Glutamatergic neuron (in vitro differentiated cells): ENCODE measurements at regions not wholly inside any gene's neighbourhood (a gene's known extent, or its start where the extent isn't known, plus 50 kb on each side); places are given as distances from the start of the nearest gene placed in this dataset.

Experiments
- DNase-seq: peaks from one replicate; pipeline ENCODE4 v3.0.0; 2022
- H3K27ac Mint-ChIP-seq: one replicate; pipeline ENCODE4 v1.8.0; 2020; ENCODE audit warnings: mild to moderate bottlenecking, mixed read lengths, inconsistent platforms; ENCODE audit not compliant: unreplicated experiment
- H3K27me3 Mint-ChIP-seq: one replicate; pipeline ENCODE4 v1.8.0; 2020; ENCODE audit warnings: mild to moderate bottlenecking, moderate library complexity, mixed read lengths, inconsistent platforms; ENCODE audit not compliant: unreplicated experiment
- H3K36me3 Mint-ChIP-seq: one replicate; pipeline ENCODE4 v1.8.0; 2020; ENCODE audit warnings: mild to moderate bottlenecking, mixed read lengths, inconsistent platforms; ENCODE audit not compliant: unreplicated experiment
- H3K4me1 Mint-ChIP-seq: one replicate; pipeline ENCODE4 v1.8.0; 2020; ENCODE audit warnings: mild to moderate bottlenecking, low read depth, mixed read lengths, inconsistent platforms; ENCODE audit not compliant: unreplicated experiment
- H3K4me3 Mint-ChIP-seq: one replicate; pipeline ENCODE4 v1.8.0; 2020; ENCODE audit warnings: mild to moderate bottlenecking, mixed read lengths, inconsistent platforms; ENCODE audit not compliant: unreplicated experiment
- H3K9me3 Mint-ChIP-seq: one replicate; pipeline ENCODE4 v1.8.0; 2020; ENCODE audit warnings: mild to moderate bottlenecking, moderate library complexity, mixed read lengths, inconsistent platforms; ENCODE audit not compliant: unreplicated experiment
- TF ChIP-seq, protein P1 (sequence below): fragments of 200-600 bp; sonication (generic); IDR thresholded peaks from one replicate; pipeline ENCODE4 v1.5.0; 2021; ENCODE audit not compliant: partially characterized antibody, unreplicated experiment

- DNase-seq: no peak
- peaks cover 2% of the 10 kb centered on the region for H3K9me3 Mint-ChIP-seq
- no peak overlapping the region for H3K27ac Mint-ChIP-seq
- TF ChIP-seq, protein P1, sequence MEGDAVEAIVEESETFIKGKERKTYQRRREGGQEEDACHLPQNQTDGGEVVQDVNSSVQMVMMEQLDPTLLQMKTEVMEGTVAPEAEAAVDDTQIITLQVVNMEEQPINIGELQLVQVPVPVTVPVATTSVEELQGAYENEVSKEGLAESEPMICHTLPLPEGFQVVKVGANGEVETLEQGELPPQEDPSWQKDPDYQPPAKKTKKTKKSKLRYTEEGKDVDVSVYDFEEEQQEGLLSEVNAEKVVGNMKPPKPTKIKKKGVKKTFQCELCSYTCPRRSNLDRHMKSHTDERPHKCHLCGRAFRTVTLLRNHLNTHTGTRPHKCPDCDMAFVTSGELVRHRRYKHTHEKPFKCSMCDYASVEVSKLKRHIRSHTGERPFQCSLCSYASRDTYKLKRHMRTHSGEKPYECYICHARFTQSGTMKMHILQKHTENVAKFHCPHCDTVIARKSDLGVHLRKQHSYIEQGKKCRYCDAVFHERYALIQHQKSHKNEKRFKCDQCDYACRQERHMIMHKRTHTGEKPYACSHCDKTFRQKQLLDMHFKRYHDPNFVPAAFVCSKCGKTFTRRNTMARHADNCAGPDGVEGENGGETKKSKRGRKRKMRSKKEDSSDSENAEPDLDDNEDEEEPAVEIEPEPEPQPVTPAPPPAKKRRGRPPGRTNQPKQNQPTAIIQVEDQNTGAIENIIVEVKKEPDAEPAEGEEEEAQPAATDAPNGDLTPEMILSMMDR: no peak
- peaks cover 8% of the 10 kb centered on the region for H3K27me3 Mint-ChIP-seq
- peaks cover 5% of the 10 kb centered on the region for H3K36me3 Mint-ChIP-seq
- H3K4me1 Mint-ChIP-seq: no peaks in the 10 kb centered on the region
- no peak overlapping the region for H3K4me3 Mint-ChIP-seq
These were observed 69.0 kb upstream of the CLMN start for GRCh38 chr14:95388699-95389098.

DNA sequence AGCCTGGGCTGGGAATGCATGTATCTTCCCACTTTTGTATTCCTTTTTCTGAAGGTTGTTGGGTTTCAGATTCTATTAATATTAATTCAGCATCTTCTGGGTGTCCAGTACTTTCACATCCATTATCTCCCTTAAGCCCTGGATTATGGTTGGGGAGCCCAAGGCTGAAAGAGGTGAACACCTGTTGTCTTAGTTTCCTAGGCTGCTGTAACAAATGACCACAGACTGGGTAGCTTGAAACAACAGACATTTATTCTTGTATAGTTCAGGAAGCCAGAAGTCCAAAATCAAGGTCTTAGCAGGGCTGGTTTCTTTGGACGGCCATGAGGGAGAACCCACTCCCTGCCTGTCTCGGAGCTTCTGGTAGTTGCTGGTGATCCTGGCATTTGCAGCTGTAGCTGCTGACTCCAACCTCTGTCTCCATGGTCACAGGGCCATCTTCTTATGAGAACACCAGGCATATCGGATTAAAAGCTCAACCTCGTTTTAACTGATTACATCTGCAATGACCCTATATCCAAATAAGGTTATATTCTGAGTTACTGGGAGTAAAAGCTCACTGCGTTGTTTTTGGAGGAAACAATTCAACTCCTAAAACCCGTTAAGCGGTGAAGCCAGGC, 68.2 kb upstream of the CLMN start:
- H3K36me3 Mint-ChIP-seq: peaks cover 5% of the 10 kb centered on the region
- H3K4me1 Mint-ChIP-seq: no peaks in the 10 kb centered on the region
- TF ChIP-seq, protein P1: no peak
- H3K9me3 Mint-ChIP-seq: peaks cover 2% of the 10 kb centered on the region
- no peak overlapping the region for H3K27ac Mint-ChIP-seq
- DNase-seq: no peak
- peaks cover 8% of the 10 kb centered on the region for H3K27me3 Mint-ChIP-seq
- H3K4me3 Mint-ChIP-seq: no peak overlapping the region

DNA sequence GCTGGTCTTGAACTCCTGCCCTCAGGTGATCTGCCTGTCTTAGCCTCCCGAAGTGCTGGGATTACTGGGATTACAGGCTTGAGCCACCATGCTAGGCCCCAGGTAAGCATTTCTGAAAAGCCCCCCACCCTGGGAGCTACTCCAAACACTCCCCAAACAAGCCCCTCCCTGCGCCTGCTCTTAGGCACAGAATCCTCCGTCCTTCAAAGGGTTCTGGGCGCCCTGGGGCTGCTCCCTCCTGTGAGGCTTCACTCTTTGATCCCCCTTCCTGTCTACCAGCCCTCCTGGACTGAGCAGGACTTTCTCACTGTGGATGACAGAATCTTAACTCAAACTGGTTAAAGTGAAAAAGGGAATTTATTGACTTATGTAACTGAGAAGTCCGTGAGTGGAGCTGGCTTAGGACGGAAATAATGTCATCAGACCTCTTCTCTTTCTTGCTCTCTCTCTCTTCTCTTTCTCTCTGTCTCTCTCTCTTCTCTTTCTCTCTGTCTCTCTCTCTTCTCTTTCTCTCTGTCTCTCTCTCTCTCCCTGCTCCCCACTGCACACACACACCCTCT, 66.9 kb upstream of the CLMN start:
- Mint-ChIP-seq H3K27ac (no peak overlapping the region), H3K4me3 (no peak overlapping the region), H3K9me3 (peaks cover 2% of the 10 kb centered on the region), H3K27me3 (peaks cover 8% of the 10 kb centered on the region), H3K4me1 (no peaks in the 10 kb centered on the region), H3K36me3 (peaks cover 5% of the 10 kb centered on the region)
- no peak for DNase-seq
- TF ChIP-seq, protein P1: no peak

- Mint-ChIP-seq H3K27ac (no peak overlapping the region), H3K4me1 (no peaks in the 10 kb centered on the region), H3K36me3 (peaks cover 5% of the 10 kb centered on the region), H3K9me3 (peaks cover 2% of the 10 kb centered on the region), H3K4me3 (no peak overlapping the region), H3K27me3 (peaks cover 7% of the 10 kb centered on the region)
- TF ChIP-seq, protein P1: no peak
- DNase-seq: no peak
These were observed 66.0 kb upstream of the CLMN start for GRCh38 chr14:95385701-95386100.

DNA sequence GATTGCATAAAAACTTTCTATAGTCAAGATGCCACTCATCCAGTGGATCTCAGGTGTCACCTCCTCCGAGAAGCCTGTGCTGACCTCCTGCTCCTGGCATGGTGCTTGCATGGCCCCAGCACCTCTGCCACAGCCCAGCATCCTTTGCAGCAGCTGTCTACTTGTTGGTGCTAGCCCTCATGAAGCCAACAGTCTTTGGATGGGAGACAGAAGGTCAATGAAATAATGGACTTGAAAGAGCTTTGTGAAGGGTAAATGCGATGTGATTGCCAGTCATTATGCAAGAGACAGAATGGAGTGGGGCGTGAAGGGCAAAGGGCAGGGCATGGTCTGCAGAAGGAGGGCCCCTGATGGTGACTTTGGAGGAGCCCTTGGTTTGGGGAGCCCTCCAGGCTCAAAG, 63.0 kb upstream of the CLMN start:
- Mint-ChIP-seq H3K4me3 (no peak overlapping the region), H3K27ac (no peak overlapping the region), H3K36me3 (peaks cover 7% of the 10 kb centered on the region), H3K9me3 (peaks cover 7% of the 10 kb centered on the region), H3K4me1 (no peaks in the 10 kb centered on the region), H3K27me3 (peaks cover 2% of the 10 kb centered on the region)
- no peak for DNase-seq
- TF ChIP-seq, protein P1: no peak
